ENCODE measurements at regions not wholly inside any gene's neighbourhood (a gene's known extent, or its start where the extent isn't known, plus 50 kb on each side); places are given as distances from the start of the nearest gene placed in this dataset.

DNA sequence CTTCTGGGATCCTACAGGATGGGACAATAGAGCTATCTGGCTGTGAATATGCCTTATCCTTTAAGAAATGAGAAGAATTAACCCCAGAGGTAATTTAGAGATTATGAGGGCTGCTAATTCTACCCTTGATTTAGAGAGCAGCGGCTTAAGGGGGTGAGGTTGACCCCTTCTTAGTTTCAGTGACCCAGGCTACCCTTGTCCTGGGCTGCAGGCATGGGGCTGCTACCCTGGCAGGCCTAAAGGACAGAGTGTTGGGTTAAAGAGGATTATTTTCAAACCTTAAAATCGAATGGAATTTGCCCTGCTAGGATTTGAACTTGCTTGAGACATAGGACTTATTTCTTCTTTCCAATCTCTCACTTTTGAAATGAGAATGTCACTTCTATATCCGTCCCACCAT, 1343.4 kb downstream of the HACE1 start:
- TF ChIP-seq, protein P1, sequence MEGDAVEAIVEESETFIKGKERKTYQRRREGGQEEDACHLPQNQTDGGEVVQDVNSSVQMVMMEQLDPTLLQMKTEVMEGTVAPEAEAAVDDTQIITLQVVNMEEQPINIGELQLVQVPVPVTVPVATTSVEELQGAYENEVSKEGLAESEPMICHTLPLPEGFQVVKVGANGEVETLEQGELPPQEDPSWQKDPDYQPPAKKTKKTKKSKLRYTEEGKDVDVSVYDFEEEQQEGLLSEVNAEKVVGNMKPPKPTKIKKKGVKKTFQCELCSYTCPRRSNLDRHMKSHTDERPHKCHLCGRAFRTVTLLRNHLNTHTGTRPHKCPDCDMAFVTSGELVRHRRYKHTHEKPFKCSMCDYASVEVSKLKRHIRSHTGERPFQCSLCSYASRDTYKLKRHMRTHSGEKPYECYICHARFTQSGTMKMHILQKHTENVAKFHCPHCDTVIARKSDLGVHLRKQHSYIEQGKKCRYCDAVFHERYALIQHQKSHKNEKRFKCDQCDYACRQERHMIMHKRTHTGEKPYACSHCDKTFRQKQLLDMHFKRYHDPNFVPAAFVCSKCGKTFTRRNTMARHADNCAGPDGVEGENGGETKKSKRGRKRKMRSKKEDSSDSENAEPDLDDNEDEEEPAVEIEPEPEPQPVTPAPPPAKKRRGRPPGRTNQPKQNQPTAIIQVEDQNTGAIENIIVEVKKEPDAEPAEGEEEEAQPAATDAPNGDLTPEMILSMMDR (IDR thresholded peaks at IDR 0.05) = no peak
- no peak for TF ChIP-seq ZFX (IDR thresholded peaks at IDR 0.05; ENCODE audit: borderline replicate concordance)

Measured in 22Rv1 (cell line).